ENCODE measurements at regions not wholly inside any gene's neighbourhood (a gene's known extent, or its start where the extent isn't known, plus 50 kb on each side); places are given as distances from the start of the nearest gene placed in this dataset.
A peak's percentile ranks its signal among the peaks of the same experiment; 100 is the strongest.

- DNase-seq = peak; percentile 8
Observed at GRCh38 chr2:239472235-239472775, 71.5 kb upstream of the HDAC4 start.

- peak; percentile 6 for DNase-seq
Observed at GRCh38 chr2:239471011-239471792, 70.4 kb upstream of the HDAC4 start.

- DNase-seq = peak; percentile 7
Observed at GRCh38 chr2:239470151-239470900, 69.5 kb upstream of the HDAC4 start.

- DNase-seq = peak; percentile 10
Observed at GRCh38 chr2:239469106-239469960, 68.5 kb upstream of the HDAC4 start.

GRCh38 chr2:239468491-239469105 lies 67.8 kb upstream of the HDAC4 start:
- DNase-seq = no peak

GRCh38 chr2:239467956-239468490 lies 67.2 kb upstream of the HDAC4 start:
- DNase-seq = peak; percentile 7

- DNase-seq = peak; percentile 3
Observed at GRCh38 chr2:239467281-239467955, 66.6 kb upstream of the HDAC4 start.

GRCh38 chr2:239466755-239467271 lies 66.0 kb upstream of the HDAC4 start:
- DNase-seq = peak; percentile 11

- peak; percentile 11 for DNase-seq
Observed at GRCh38 chr2:239466061-239466754, 65.4 kb upstream of the HDAC4 start.

- DNase-seq = peak; percentile 71
Observed at GRCh38 chr2:239465017-239466001, 64.5 kb upstream of the HDAC4 start.

- DNase-seq = peak; percentile 13
Observed at GRCh38 chr2:239464166-239465016, 63.6 kb upstream of the HDAC4 start.

- peak; percentile 24 for DNase-seq
Observed at GRCh38 chr2:239463541-239464165, 62.8 kb upstream of the HDAC4 start.

- DNase-seq = peak; percentile 15
Observed at GRCh38 chr2:239462671-239463506, 62.1 kb upstream of the HDAC4 start.

GRCh38 chr2:239462191-239462515 lies 61.3 kb upstream of the HDAC4 start:
- peak; percentile 3 for DNase-seq

GRCh38 chr2:239461291-239462190 lies 60.7 kb upstream of the HDAC4 start:
- peak; percentile 12 for DNase-seq

GRCh38 chr2:239460780-239461179 lies 60.0 kb upstream of the HDAC4 start:
- peak; percentile 5 for DNase-seq

All from femur (tissue), 1 donor.